GM19397 (cell line): ENCODE measurements at regions not wholly inside any gene's neighbourhood (a gene's known extent, or its start where the extent isn't known, plus 50 kb on each side); places are given as distances from the start of the nearest gene placed in this dataset.
"Not testable (repeated sequence)": the region's sequence is repeated elsewhere in the genome, so short reads cannot be mapped to it uniquely, and the experiment has no call there.

Experiments used
- ATAC-seq: cut with Tn5 transposase; IDR thresholded peaks from one replicate; pipeline ENCODE4 v1.9.1; 2021; ENCODE audit warnings: mild to moderate bottlenecking, moderate library complexity; ENCODE audit not compliant: unreplicated experiment

DNA sequence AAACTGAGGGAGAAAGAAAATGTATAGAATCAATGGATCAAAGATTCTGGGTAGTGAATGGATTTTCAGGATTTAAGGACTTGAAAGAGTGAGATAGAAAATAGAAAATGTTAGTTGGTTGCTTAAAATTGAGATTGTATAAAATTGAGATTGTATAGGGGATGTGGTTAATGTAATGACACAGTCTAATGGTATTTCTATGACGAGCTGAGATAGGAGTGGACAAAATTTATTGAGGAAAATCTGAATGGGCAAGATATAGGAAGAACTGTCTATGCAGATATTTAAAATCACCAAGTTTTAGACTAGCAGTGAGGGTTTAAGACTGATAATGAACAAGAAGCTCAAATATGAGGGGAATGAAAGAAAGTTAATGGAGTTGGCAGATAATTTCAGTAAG lies 406.6 kb downstream of the NYAP2 start:
- no peak for ATAC-seq

DNA sequence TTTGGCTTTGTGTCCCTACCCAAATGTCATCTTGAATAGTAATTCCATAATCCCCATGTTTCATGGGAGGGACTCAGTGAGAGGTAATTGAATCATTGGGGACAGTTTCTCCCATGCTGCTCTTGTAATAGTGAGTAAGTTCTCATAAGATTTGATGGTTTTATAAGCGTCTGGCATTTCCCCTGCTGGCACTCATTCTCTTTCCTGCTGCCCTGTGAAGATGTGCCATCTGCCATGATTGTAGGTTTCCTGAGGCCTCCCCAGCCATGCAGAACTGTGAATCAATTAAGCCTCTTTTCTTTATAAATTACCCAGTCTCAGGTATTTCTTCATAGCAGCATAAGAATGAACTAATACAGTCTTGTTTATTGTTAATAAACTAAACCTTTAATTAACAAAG lies 402.6 kb downstream of the NYAP2 start:
- ATAC-seq, result not testable (repeated sequence)

DNA sequence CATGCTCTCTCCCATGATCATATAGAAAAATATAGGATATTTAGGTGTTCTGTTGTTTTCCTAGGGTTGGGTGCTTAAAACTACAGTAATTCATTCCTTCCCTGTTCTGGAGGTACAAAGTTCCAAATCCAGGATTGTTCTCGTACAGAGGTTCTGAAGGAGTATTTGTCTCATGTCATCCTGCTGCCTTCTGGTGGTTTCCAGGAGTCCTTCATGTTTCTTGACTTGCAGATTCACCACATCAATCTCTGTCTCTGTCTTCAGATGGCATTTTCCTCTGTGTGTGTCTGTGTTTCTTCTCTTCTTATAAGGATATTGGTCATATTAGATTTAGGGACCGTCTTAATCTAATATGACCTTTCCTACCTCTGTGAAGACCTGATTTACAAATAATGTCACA lies 397.9 kb downstream of the NYAP2 start:
- no peak for ATAC-seq

DNA sequence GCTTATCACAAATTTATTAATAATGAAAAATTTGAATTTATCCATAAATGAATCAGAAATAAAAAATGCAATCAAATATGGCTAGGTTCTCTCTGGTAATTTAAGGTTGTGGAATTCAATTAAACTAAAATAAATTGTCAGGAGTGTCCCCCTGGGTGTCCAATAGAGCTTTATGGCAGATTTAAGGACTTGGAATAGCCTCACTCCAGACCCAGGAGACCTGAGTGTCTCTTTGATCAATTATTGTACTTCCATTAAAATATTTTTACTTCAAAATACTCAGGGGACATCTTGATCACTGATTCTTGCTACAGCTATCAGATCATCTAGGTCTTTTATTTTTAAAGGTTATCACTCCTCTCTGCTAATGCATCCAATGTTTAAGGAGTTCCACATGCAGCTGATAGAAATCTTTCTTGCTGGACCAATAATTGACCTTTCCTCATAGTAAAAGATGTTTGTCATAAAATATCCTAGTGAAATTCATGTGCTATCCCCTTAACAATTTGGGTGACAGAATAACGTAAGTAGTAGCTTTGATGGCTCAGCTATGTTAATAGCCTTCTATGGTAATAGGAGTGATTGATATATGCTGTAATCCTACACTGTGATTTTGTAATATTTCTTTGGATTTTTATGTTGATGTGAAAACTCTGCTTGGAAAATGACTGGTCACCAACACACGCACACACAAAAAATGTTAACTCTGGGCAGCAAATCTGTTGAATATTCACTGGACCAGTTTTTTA lies 395.3 kb downstream of the NYAP2 start:
- no peak for ATAC-seq

DNA sequence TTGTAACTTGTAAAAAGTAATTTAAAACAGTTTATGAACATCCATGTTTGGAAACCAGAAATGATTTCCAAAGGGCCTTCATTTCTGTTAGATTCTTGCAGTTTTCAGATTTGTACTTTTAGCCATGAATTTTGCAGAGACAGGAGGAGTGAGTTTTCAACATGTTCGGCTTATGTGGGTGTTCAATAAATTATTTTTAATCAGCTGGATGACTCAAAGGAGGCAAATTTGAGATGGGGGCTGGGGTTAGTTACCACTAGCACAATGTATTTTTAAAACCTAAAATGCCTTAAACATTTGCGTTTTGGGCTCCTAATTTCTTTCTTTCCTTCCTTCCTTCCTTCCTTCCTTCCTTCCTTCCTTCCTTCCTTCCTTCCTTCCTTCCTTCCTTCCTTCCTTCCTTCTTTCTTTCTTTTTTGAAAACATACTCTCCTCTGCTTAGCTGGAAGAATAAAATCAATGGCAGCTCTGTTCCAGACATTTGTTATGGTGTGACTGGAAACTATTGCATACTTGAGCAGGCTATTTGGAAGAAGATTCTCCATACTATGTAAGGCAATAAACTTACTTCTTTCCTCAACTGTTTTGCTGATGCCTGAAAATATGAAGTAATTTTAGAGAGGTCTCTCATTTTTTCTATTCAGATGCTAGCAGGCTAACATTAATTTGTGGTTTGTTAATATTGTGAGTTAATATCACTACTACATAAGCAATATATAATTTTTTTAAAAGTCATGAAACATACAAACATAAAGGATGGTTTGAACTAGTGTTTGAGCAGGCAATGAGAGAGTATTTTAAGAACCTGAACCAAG lies 394.4 kb downstream of the NYAP2 start:
- no peak for ATAC-seq

DNA sequence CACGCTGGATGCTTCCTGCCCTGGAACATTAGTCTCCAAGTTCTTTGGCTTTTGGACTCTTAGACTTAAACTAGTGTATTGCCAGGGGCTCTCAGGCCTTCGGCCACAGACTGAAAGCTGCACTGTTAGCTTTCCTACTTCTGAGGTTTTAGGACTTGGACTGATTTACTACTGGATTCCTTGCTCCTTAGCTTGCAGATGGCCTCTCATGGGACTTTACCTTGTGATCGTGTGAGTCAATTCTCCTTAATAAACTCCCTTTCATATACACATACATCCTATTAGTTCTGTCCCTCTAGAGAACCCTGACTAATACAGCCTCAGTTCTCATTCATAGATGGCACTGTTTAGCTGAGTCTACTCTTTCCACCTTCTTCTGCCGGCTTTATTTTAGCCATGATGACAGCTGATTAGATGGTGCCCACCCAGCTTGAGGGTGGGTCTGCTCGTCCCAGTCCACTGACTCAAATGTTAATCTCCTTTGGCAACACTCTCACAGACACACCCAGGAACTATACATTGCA lies 389.1 kb downstream of the NYAP2 start:
- no peak for ATAC-seq

DNA sequence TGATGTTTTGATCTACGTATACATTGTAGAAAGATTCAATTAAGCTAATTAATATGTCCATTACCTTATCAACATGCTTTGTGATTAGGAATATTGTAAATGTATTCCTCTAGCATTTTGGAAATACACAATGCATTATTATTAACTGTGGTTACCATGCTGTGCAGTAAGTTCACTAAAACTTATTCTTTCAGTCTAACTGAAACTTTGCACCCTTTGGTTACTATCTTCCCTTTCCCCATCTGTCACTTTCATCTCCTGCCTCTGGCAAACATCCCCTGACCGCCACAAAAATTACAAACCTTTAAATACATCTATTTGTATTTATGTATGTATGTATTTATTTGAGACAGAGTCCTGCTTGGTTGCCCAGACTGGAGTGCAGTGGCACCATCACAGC lies 388.0 kb downstream of the NYAP2 start:
- no peak for ATAC-seq

DNA sequence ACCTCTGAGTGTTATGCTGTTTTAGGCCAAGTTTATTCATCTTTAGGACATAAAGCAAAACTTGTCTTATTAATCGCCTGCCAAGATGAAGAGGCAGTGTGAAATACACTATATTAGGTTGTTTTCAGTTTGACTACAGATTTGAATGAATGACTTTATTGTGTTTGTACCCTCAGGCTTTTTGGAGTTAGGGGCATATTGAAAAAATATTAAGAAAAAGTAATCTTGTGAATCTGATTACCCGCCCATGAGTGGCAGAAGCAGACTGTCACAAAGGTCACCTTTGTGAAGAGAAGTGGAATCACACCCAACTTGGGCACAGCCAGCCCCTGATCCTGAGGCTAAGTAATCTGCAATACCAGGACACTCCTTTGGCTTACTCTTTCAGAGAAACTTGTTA lies 382.5 kb downstream of the NYAP2 start:
- ATAC-seq, result no peak

DNA sequence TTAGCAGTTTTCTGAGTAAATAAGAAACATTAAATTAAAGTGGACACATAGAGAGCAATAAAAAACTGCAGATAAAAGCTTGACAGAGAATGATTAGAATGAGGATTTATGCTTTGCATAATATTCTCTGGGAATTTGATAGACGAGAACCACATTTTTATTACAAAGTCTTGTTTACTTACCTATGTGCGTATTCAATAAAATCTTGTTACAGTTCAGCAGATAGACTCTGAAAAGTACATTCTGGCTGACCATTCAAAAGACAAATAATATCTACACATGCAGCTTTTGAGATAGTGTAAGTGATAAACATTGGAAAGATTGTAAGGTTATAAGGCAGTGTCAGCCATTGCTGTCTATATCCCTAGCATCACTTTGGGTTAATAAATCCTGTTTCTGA lies 381.6 kb downstream of the NYAP2 start:
- no peak for ATAC-seq

DNA sequence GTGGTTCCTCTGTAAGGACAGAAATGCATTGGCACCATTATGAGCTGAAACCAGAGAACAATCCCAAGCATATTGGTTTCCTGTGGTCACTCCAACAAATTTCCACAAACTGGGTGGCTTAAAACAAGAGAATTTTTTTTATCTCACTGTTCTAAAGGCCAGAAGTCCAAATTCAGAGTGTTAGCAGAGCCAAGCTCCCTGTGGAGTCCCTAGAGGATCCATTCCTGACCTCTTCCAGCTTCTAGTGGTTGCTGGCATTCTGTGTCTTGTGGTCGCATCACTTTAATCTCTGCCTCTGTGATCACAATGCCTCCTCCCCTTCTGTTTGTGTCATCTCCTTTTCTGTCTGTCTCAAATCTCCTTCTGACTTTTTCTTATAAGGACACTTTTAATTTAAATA lies 380.3 kb downstream of the NYAP2 start:
- ATAC-seq, result no peak

DNA sequence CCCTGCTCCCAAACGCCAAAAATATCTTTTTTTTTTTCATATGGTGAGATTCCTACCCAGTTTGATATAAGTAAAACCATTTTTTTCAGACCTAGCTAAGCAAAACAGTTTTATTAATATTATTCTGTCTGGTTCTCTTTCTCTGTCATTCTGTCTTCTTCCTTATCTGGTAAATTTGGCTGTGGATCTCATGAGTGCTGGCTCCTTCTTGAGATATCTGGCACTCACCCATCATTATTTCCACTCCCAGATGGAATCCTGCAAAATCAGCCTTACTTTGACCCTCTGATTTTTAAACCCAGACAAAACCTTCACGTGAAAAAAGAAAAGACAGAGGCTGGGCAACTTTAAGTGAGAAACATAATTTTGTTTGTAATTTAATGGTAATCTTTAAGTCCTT lies 373.6 kb downstream of the NYAP2 start:
- no peak for ATAC-seq

DNA sequence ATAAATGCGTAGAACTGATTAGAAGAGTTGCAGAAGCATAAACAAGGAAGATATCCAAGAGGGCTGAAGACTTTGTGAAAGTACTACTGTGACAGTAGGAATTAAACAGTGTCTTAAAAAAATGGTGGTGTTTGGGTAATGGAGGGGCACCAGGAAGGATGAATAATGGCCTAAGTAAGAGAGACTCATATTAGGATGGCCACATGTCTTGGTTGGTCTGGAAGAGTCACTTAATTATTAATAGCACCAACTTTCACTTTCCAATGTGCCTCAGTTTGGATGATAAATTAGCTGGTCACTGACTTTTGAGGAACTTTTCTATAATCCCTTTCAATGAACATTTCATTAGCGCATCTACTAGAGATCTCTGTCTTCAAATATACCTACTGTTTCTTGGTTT lies 372.2 kb downstream of the NYAP2 start:
- no peak for ATAC-seq

DNA sequence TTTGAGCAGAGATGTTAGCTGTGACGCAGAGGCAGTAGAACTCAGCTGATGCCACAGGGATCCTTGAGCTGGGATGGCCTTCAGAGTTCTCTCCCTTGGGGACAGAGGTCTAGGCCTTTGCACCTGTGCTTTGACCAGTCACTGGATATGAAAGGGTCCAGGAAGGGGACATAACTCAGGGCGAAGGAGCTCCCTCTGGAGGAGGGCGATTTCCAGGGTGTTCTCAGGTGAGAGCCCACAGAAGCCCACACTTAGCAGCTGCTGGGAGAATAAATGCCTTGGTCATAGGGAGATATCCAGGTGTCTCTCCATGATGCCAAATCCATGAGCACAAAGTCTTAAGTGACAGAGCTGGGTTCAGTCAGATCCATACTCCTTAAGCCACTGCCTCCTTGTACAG lies 369.2 kb downstream of the NYAP2 start:
- ATAC-seq, result no peak

DNA sequence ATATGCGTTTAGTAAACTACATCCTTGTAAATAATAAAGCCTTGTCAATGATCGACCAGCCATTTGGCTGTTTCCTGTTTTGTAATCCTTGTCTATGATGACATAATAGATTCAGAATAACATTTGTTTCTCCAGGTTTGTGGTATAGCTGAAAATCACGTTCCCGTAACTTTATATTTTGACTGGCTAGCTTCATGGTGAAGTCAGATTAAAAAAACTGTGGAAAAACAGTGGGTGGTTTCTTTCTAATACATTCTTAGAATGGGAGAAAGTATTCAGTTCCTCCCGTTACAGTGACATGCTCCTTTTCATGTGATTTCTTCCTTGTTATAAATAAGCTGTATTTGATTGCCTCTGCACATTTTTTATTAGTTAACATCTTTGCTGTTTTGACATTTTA lies 366.9 kb downstream of the NYAP2 start:
- no peak for ATAC-seq

DNA sequence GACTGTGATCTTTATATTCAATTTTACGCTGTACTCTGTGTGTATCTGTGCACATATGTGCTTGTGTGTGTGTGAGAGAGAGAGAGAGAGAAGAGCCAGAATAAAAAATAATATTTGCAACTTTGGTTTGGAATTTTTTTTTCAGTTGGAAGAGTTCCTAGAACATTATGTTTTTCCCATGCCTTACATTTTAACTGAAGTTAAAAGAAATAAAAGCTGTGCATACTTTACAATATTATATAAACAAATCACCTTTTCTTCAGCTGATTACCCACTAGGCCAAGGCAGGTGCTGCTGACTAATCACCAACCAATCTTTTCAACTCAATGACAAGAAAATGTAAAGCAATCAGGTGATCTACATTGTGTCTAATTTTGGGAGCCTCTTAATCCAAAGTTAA lies 366.3 kb downstream of the NYAP2 start:
- ATAC-seq, result no peak

DNA sequence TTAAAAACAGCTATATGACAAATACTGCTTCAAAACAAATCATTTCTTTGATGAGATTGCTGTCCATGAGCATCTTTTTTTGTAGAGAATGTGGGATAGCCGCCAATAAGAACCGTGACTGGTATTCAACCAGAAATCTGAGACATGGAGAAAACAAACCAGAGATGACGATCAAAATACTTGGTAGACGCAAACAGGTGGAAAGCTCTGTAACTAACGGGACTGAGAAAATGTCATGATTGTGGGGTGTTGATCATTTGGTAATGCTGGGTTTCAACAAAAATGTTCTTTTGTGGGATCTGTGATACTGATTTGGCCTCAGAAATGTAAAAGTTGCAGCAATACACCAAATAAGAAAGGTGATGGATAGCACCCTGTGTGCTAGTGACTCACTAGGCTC lies 364.8 kb downstream of the NYAP2 start:
- ATAC-seq, result no peak

DNA sequence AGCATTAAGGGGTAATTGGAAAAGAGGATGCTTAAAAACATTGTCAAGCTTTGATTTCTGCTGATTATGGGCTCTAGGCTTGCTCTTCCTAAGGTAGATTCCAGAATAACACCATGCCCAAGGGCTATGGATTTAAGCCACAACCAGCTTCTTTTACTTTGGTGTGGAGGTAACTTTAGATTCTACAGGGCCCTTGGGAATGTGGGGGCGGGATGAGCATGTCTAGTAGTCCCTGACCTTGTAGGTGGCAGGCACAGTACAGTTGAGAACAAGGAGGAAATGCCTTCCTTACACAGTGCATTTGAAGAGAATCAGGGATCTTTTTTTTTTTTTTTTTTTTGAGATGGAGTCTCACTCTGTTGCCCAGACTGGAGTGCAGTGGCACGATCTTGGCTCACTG lies 364.2 kb downstream of the NYAP2 start:
- no peak for ATAC-seq

DNA sequence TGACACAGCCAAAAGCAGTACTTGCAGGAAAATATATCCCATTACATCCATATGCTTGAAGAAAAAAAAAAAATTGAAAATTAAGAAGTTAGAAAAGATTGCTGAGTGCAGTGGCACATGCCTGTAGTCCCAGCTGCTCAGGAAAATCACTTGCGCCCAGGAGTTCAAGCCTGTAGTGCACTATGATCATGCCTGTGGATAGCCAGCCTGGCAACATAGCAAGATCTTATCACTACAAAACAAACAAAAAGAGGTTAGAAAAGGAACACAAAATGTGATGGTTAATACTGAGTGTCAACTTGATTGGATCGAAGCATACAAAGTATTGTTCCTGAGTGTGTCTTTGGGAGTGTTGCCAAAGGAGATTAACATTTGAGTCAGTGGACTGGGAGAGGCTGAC lies 361.9 kb downstream of the NYAP2 start:
- no peak for ATAC-seq

DNA sequence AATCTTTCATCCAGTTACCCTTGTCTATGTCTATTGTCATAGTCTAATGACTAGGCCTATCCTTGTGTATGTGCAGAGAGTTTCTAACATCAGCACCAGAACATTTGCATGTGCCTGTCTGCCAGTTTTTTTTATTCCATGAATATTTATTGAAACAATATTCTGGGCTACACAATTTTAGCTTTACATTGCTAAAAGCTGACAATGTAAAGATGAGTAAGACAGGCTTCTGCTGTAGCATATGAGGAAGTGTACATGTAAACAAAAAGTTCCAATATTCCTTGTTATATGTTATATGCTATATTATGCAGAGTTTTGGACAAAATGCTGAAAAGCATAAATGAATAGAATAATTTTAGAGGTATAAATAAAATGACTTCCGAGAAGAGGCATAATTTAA lies 357.7 kb downstream of the NYAP2 start:
- ATAC-seq, result no peak

DNA sequence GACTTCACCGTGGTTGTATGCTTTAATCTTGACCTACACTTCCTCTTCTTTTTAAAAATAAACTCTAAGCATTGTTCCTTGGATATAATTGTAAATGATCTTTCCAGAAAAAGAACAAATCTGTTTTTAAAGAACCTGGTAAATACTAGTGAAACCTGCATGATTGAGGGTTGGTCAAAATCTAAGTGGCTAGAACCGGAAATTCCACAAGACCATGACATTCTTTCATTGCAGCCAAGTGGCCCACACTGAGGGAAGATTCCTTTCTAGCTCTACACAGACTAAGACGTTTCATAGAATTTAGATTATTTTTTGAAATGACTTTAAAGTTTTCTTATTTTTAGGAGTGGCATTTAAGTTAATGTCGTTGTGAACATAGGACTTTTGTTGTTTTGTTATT lies 356.7 kb downstream of the NYAP2 start:
- no peak for ATAC-seq

DNA sequence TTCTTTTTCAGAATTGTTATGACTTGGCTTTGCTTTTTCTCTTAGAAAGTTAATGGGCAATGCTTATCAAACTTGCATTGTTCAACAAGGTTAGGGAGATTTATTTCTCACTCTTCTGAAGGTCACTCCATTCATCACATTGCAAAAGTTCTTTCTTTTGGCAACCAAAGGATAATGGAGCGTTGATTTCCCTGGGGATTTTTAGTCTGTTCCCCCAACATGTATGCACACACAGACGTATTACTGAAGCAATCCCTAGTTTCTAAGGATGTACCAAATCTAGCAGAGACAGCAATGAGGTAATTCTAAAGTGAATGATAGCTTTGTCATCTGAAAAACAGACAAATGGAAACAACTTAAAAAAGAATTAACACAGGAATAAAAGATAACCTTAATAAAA lies 349.1 kb downstream of the NYAP2 start:
- no peak for ATAC-seq

DNA sequence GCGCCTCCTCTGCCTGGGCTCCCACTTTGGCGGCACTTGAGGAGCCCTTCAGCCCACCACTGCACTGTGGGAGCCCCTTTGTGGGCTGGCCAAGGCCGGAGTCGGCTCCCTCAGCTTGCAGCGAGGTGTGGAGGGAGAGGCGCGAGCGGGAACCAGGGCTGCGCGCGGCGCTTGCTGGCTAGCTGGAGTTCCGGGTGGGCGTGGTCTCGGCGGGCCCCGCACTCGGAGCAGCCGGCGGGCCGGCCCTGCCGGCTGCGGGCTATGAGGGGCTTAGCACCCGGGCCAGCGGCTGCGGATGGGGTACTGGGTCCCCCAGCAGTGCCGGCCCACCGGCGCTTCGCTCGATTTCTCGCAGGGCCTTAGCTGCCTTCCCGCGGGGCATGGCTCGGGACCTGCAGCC lies 344.5 kb downstream of the NYAP2 start:
- ATAC-seq, result not testable (repeated sequence)
